M059J (cell line): ENCODE measurements at regions not wholly inside any gene's neighbourhood (a gene's known extent, or its start where the extent isn't known, plus 50 kb on each side); places are given as distances from the start of the nearest gene placed in this dataset.
A peak's percentile ranks its signal among the peaks of the same experiment; 100 is the strongest.

ENCODE experiments used
- DNase-seq: peaks from one replicate; pipeline ENCODE4 v3.0.0-alpha.2; 2012; ENCODE audit warnings: low read depth

GRCh38 chr4:71275004-71275403, 63.8 kb upstream of the SLC4A4 start:
- DNase-seq, result no peak

- DNase-seq, result no peak
These were observed 63.2 kb upstream of the SLC4A4 start for GRCh38 chr4:71275570-71275969.

- DNase-seq, result no peak
These were observed 61.5 kb upstream of the SLC4A4 start for GRCh38 chr4:71277353-71277752.

- no peak for DNase-seq
These were observed 55.1 kb upstream of the SLC4A4 start for GRCh38 chr4:71283642-71284257.

- DNase-seq, result peak; percentile 37
These were observed 51.5 kb upstream of the SLC4A4 start for GRCh38 chr4:71287305-71287704.

- no peak for DNase-seq
These were observed 49.9 kb upstream of the SLC4A4 start for GRCh38 chr4:71288875-71289274.
